Tibial artery (tissue), 4 donors: ENCODE measurements at regions not wholly inside any gene's neighbourhood (a gene's known extent, or its start where the extent isn't known, plus 50 kb on each side); places are given as distances from the start of the nearest gene placed in this dataset.

Source experiments
- DNase-seq, 2 donors: peaks; one replicate each; pipeline ENCODE4 v3.0.0-alpha.2; 2019
- H3K27ac ChIP-seq, 2 donors: fragments of 200-600 bp; sonication (generic) in 1 of 2; 1 replicate in 1 of 2; 2 replicates in 1 of 2; pipeline ENCODE4 v1.5.1; 2018 to 2019; ENCODE audit warnings: mild to moderate bottlenecking in 1 of 2
- H3K27me3 ChIP-seq, 2 donors: fragments of 200-600 bp; sonication (generic) in 1 of 2; one replicate each; pipeline versions ENCODE4 v1.5.1 to v1.6.0; 2016 to 2019
- H3K36me3 ChIP-seq, 3 donors: fragments of 200-600 bp; sonication (generic) in 2 of 3; one replicate each; pipeline ENCODE4 v1.5.1; 2016 to 2019; ENCODE audit warnings: mild to moderate bottlenecking in 2 of 3
- H3K4me1 ChIP-seq, 4 donors: fragments of 200-600 bp; sonication (generic) in 2 of 4; 1 replicate in 3 of 4; 2 replicates in 1 of 4; pipeline ENCODE4 v1.5.1; 2016 to 2019
- H3K4me3 ChIP-seq, 2 donors: fragments of 200-600 bp; sonication (generic) in 1 of 2; 1 replicate in 1 of 2; 2 replicates in 1 of 2; pipeline ENCODE4 v1.5.1; 2018 to 2019; ENCODE audit warnings: mild to moderate bottlenecking in 2 of 2
- H3K9me3 ChIP-seq, 3 donors: fragments of 200-600 bp; sonication (generic) in 1 of 3; one replicate each; pipeline ENCODE4 v1.5.1; 2016 to 2019
- CTCF ChIP-seq, 2 experiments: fragments of 200-600 bp in 1 of 2; fragments of 450-650 bp in 1 of 2; IDR thresholded peaks; one replicate each; pipeline ENCODE4 v1.5.1; 2017 to 2019; ENCODE audit warnings: antibody characterized with exemption in 2 of 2, mild to moderate bottlenecking in 1 of 2, moderate library complexity in 1 of 2
- intact Hi-C: fragments of 100-400 bp; cut with DNase I; formaldehyde crosslinking; loops from one replicate; pipeline ENCODE4 v1.15.0; 2023; ENCODE audit warnings: low total_unique reads

- H3K27me3 ChIP-seq = no peaks in the 10 kb centered on the region
- H3K9me3 ChIP-seq = no peaks in the 10 kb centered on the region
- no peaks in the 10 kb centered on the region for H3K36me3 ChIP-seq
- intact Hi-C loops = loop anchor here (10.0 kb wide), 1 partner anchor 54 kb away; no protein-coding TSS in a partner anchor
- no peak overlapping the region for H3K4me3 ChIP-seq
- peaks cover 0 to 13% (median 7%) of the 10 kb centered on the region in 4 donors for H3K4me1 ChIP-seq
- no peak for TF ChIP-seq CTCF (IDR thresholded peaks at IDR 0.05)
- DNase-seq = peak in 1 of 2 donors; percentile 40
- no peak overlapping the region for H3K27ac ChIP-seq
Measured at GRCh38 chr11:69930081-69931059, 111.2 kb upstream of the FGF3 start.

GRCh38 chr11:69931060-69931910 is 112.1 kb upstream of the FGF3 start:
- H3K27me3 ChIP-seq = no peaks in the 10 kb centered on the region
- peaks cover 0 to 5% (median 2%) of the 10 kb centered on the region in 4 donors for H3K4me1 ChIP-seq
- intact Hi-C loops = loop anchor here (10.0 kb wide), 1 partner anchor 54 kb away; no protein-coding TSS in a partner anchor
- no peaks in the 10 kb centered on the region for H3K9me3 ChIP-seq
- no peak for TF ChIP-seq CTCF (IDR thresholded peaks at IDR 0.05)
- DNase-seq = peak in 1 of 2 donors; percentile 56
- no peak overlapping the region for H3K27ac ChIP-seq
- no peaks in the 10 kb centered on the region for H3K36me3 ChIP-seq
- H3K4me3 ChIP-seq = no peak overlapping the region

GRCh38 chr11:69931994-69932910 is 113.0 kb upstream of the FGF3 start:
- H3K27me3 ChIP-seq = no peaks in the 10 kb centered on the region

GRCh38 chr11:69934861-69935494 is 115.8 kb upstream of the FGF3 start:
- peaks cover 0 to 14% (median 5%) of the 10 kb centered on the region in 4 donors for H3K4me1 ChIP-seq
- no peak overlapping the region for H3K27ac ChIP-seq
- H3K27me3 ChIP-seq = no peaks in the 10 kb centered on the region
- intact Hi-C loops = loop anchor here (10.0 kb wide), 1 partner anchor 50 kb away; no protein-coding TSS in a partner anchor
- H3K36me3 ChIP-seq = no peaks in the 10 kb centered on the region
- no peak for DNase-seq
- no peak for TF ChIP-seq CTCF (IDR thresholded peaks at IDR 0.05)
- H3K9me3 ChIP-seq = no peaks in the 10 kb centered on the region
- no peak overlapping the region for H3K4me3 ChIP-seq

More at GRCh38 chr11:69931994-69932910, 113.0 kb upstream of the FGF3 start:
- DNase-seq = peak in 1 of 2 donors; percentile 24
- intact Hi-C loops = loop anchor here (10.0 kb wide), 1 partner anchor 53 kb away; no protein-coding TSS in a partner anchor
- Histone ChIP-seq H3K4me3 (no peak overlapping the region), H3K4me1 (no peaks in the 10 kb centered on the region), H3K36me3 (no peaks in the 10 kb centered on the region), H3K9me3 (no peaks in the 10 kb centered on the region), H3K27ac (no peak overlapping the region)
- no peak for TF ChIP-seq CTCF (IDR thresholded peaks at IDR 0.05)
